Neural progenitor cell (in vitro differentiated cells): ENCODE measurements at regions not wholly inside any gene's neighbourhood (a gene's known extent, or its start where the extent isn't known, plus 50 kb on each side); places are given as distances from the start of the nearest gene placed in this dataset.

ENCODE experiments used
- DNase-seq: peaks from one replicate; pipeline ENCODE4 v3.0.0-alpha.2; 2016; ENCODE audit warnings: low spot score
- H2AFZ ChIP-seq: fragments of 200-600 bp; sonication (generic); replicated peaks from 2 replicates; pipeline ENCODE4 v1.6.1; 2016; ENCODE audit warnings: antibody characterized with exemption
- H3F3A ChIP-seq: fragments of 200-600 bp; sonication (generic); 2 replicates; pipeline ENCODE4 v1.6.1; 2016; ENCODE audit warnings: antibody characterized with exemption, low read depth
- H3K27ac ChIP-seq: fragments of 200-600 bp; sonication (generic); 2 replicates; pipeline ENCODE4 v1.5.1; 2016; ENCODE audit warnings: mild to moderate bottlenecking
- H3K27me3 ChIP-seq: fragments of 200-600 bp; sonication (generic); 2 replicates; pipeline ENCODE4 v1.6.1; 2016; ENCODE audit warnings: mild to moderate bottlenecking, moderate library complexity
- H3K36me3 ChIP-seq: fragments of 200-600 bp; sonication (generic); 2 replicates; pipeline ENCODE4 v1.5.1; 2016
- H3K4me1 ChIP-seq: fragments of 200-600 bp; sonication (generic); 2 replicates; pipeline ENCODE4 v1.6.1; 2016; ENCODE audit warnings: mixed run types
- H3K4me2 ChIP-seq: fragments of 200-600 bp; sonication (generic); 2 replicates; pipeline ENCODE4 v1.6.1; 2016
- H3K4me3 ChIP-seq: fragments of 200-600 bp; sonication (generic); 2 replicates; pipeline ENCODE4 v1.5.1; 2016
- H3K79me2 ChIP-seq: fragments of 200-600 bp; sonication (generic); 2 replicates; pipeline ENCODE4 v1.6.1; 2016; ENCODE audit warnings: low read depth
- H3K9ac ChIP-seq: fragments of 200-600 bp; sonication (generic); 2 replicates; pipeline ENCODE4 v1.6.1; 2016
- H3K9me3 ChIP-seq: fragments of 200-600 bp; sonication (generic); 2 replicates; pipeline ENCODE4 v1.5.1; 2016; ENCODE audit warnings: low read depth
- H4K20me1 ChIP-seq: fragments of 200-600 bp; sonication (generic); 2 replicates; pipeline ENCODE4 v1.6.1; 2016; ENCODE audit warnings: low read depth
- H3K27ac Mint-ChIP-seq: 3 replicates; pipeline ENCODE4 v1.8.0; 2021; ENCODE audit warnings: mixed read lengths
- H3K27me3 Mint-ChIP-seq: 2 replicates; pipeline ENCODE4 v1.8.0; 2022; ENCODE audit warnings: low read depth, mild to moderate bottlenecking, inconsistent platforms, moderate library complexity, mixed read lengths; ENCODE audit not compliant: insufficient read depth
- H3K36me3 Mint-ChIP-seq: 3 replicates; pipeline ENCODE4 v1.8.0; 2021; ENCODE audit warnings: mixed read lengths
- H3K4me1 Mint-ChIP-seq: 3 replicates; pipeline ENCODE4 v1.8.0; 2021; ENCODE audit warnings: mixed read lengths
- H3K4me3 Mint-ChIP-seq: 3 replicates; pipeline ENCODE4 v1.8.0; 2021; ENCODE audit warnings: mild to moderate bottlenecking, moderate library complexity, mixed read lengths
- H3K9me3 Mint-ChIP-seq: 3 replicates; pipeline ENCODE4 v1.8.0; 2020; ENCODE audit warnings: mixed read lengths
- EZH2 ChIP-seq: fragments of 200-600 bp; sonication (generic); IDR thresholded peaks from 2 replicates; pipeline ENCODE4 v1.6.1; 2017; ENCODE audit warnings: antibody characterized with exemption, mild to moderate bottlenecking, moderate library complexity
- EZH2phosphoT487 ChIP-seq: fragments of 200-600 bp; sonication (generic); IDR thresholded peaks from 2 replicates; pipeline ENCODE4 v1.6.1; 2017; ENCODE audit warnings: antibody characterized with exemption
- TF ChIP-seq, protein P1 (sequence below): fragments of 200-600 bp; sonication (generic); IDR thresholded peaks from 2 replicates; pipeline ENCODE4 v1.5.1; 2017; ENCODE audit warnings: antibody characterized with exemption, mild to moderate bottlenecking

DNA sequence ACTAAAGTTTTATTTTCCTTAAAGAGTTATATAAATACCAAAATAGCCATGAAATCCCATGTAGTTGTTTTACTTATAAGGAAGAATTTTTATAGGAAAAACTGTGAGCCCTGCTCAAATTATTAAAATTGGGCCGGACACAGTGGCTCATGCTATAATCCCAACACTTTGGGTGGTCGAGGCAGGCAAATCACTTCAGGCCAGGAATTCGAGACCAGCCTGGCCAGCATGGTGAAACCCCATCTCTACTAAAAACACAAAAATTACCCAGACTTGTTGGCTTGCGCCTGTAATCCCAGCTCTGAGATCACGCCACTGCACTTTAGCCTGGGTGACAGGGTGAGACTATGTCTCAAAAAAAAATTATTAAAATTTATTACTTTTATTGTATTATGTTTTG, 149.3 kb downstream of the MRPL39 start:
- no peaks in the 10 kb centered on the region for H3K27me3 Mint-ChIP-seq
- Histone ChIP-seq H2AFZ (no peak overlapping the region), H3K27ac (no peak overlapping the region)

DNA sequence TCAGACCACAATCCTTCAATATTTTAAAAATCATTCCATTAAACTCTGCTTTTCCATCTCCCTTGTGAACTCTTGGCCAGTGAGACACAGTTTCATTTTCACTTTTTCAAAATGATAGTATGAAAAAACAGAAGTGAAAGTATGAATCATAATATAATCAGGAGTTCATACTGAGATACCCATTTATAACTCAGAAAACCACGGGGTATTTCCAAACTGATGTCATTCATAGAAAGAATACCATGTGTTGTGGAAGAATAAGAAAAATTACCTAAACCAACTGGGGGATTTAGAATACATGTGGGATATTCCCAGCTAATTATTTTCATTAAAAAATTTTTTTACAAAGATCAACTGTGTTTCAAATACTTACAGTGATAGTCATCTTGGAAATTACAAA, 149.9 kb downstream of the MRPL39 start:
- Histone ChIP-seq H3K27ac (no peak overlapping the region), H3K4me2 (no peak overlapping the region)

More for the DNA sequence above, 149.3 kb downstream of the MRPL39 start:
- Mint-ChIP-seq H3K27ac (no peak overlapping the region), H3K36me3 (no peaks in the 10 kb centered on the region), H3K4me1 (no peaks in the 10 kb centered on the region), H3K9me3 (no peaks in the 10 kb centered on the region), H3K4me3 (no peak overlapping the region)
- TF ChIP-seq, protein P1, sequence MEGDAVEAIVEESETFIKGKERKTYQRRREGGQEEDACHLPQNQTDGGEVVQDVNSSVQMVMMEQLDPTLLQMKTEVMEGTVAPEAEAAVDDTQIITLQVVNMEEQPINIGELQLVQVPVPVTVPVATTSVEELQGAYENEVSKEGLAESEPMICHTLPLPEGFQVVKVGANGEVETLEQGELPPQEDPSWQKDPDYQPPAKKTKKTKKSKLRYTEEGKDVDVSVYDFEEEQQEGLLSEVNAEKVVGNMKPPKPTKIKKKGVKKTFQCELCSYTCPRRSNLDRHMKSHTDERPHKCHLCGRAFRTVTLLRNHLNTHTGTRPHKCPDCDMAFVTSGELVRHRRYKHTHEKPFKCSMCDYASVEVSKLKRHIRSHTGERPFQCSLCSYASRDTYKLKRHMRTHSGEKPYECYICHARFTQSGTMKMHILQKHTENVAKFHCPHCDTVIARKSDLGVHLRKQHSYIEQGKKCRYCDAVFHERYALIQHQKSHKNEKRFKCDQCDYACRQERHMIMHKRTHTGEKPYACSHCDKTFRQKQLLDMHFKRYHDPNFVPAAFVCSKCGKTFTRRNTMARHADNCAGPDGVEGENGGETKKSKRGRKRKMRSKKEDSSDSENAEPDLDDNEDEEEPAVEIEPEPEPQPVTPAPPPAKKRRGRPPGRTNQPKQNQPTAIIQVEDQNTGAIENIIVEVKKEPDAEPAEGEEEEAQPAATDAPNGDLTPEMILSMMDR = no peak
- TF ChIP-seq EZH2 (no peak), EZH2phosphoT487 (no peak)
- H3F3A ChIP-seq = no peaks in the 10 kb centered on the region
- no peak overlapping the region for H3K4me3 ChIP-seq
- H3K27me3 ChIP-seq = no peaks in the 10 kb centered on the region
- no peaks in the 10 kb centered on the region for H3K36me3 ChIP-seq
- H3K9me3 ChIP-seq = no peaks in the 10 kb centered on the region
- no peak overlapping the region for H3K4me2 ChIP-seq
- no peak overlapping the region for H3K9ac ChIP-seq
- no peak for DNase-seq
- no peaks in the 10 kb centered on the region for H3K79me2 ChIP-seq
- no peaks in the 10 kb centered on the region for H3K4me1 ChIP-seq
- no peaks in the 10 kb centered on the region for H4K20me1 ChIP-seq

DNA sequence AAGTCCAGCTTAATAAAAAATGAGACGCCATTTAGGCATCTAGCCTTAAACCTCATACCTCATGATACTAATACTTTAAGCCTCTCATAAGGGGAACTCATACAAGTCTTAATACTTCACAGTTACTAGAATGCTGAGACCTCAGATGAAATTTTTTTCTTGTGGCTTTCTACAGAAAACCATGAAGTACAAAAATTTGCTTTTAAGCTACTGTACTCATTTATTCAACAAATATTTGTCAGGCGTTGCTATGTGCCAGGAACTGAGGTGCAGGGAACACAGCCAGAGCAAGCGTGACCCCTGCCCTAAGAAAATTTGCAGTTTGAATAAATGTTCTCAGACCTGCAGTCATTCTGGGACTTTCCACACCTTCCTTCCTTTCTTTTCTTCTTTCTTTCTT, 150.6 kb downstream of the MRPL39 start:
- Histone ChIP-seq H2AFZ (no peak overlapping the region), H3K4me2 (no peak overlapping the region), H3K27me3 (no peaks in the 10 kb centered on the region), H3F3A (no peaks in the 10 kb centered on the region), H3K36me3 (no peaks in the 10 kb centered on the region), H3K9me3 (no peaks in the 10 kb centered on the region), H3K4me1 (no peaks in the 10 kb centered on the region), H3K4me3 (no peak overlapping the region), H3K79me2 (no peaks in the 10 kb centered on the region), H3K27ac (no peak overlapping the region), H3K9ac (no peak overlapping the region), H4K20me1 (no peaks in the 10 kb centered on the region)
- Mint-ChIP-seq H3K36me3 (no peaks in the 10 kb centered on the region), H3K27me3 (no peaks in the 10 kb centered on the region), H3K27ac (no peak overlapping the region), H3K4me3 (no peak overlapping the region), H3K9me3 (no peaks in the 10 kb centered on the region), H3K4me1 (no peaks in the 10 kb centered on the region)
- TF ChIP-seq, protein P1 = no peak
- no peak for TF ChIP-seq EZH2phosphoT487
- TF ChIP-seq EZH2 = no peak
- no peak for DNase-seq

More for the DNA sequence above, 149.9 kb downstream of the MRPL39 start:
- H4K20me1 ChIP-seq = no peaks in the 10 kb centered on the region
- H3K36me3 Mint-ChIP-seq = no peaks in the 10 kb centered on the region
- no peaks in the 10 kb centered on the region for H3K27me3 ChIP-seq
- H3K4me1 Mint-ChIP-seq = no peaks in the 10 kb centered on the region
- no peaks in the 10 kb centered on the region for H3K36me3 ChIP-seq
- H3K9me3 ChIP-seq = no peaks in the 10 kb centered on the region
- no peak overlapping the region for H3K4me3 ChIP-seq
- H3K27ac Mint-ChIP-seq = no peak overlapping the region
- no peak overlapping the region for H3K4me3 Mint-ChIP-seq
- no peaks in the 10 kb centered on the region for H3F3A ChIP-seq
- DNase-seq = no peak
- no peaks in the 10 kb centered on the region for H3K4me1 ChIP-seq
- TF ChIP-seq EZH2 (no peak), EZH2phosphoT487 (no peak)
- TF ChIP-seq, protein P1 = no peak
- no peaks in the 10 kb centered on the region for H3K9me3 Mint-ChIP-seq
- no peaks in the 10 kb centered on the region for H3K79me2 ChIP-seq
- no peak overlapping the region for H3K9ac ChIP-seq
- H2AFZ ChIP-seq = no peak overlapping the region
- no peaks in the 10 kb centered on the region for H3K27me3 Mint-ChIP-seq

GRCh38 chr21:25453524-25453923, 153.8 kb downstream of the MRPL39 start:
- Histone ChIP-seq H3K79me2 (no peaks in the 10 kb centered on the region), H4K20me1 (no peaks in the 10 kb centered on the region), H2AFZ (no peak overlapping the region), H3K4me1 (no peaks in the 10 kb centered on the region), H3K4me3 (no peak overlapping the region), H3K36me3 (no peaks in the 10 kb centered on the region), H3K9me3 (no peaks in the 10 kb centered on the region), H3F3A (no peaks in the 10 kb centered on the region), H3K4me2 (no peak overlapping the region), H3K27ac (no peak overlapping the region), H3K27me3 (no peaks in the 10 kb centered on the region), H3K9ac (no peak overlapping the region)
- TF ChIP-seq EZH2phosphoT487 (no peak), EZH2 (no peak)
- TF ChIP-seq, protein P1 = no peak
- Mint-ChIP-seq H3K27me3 (no peaks in the 10 kb centered on the region), H3K4me3 (no peak overlapping the region), H3K36me3 (no peaks in the 10 kb centered on the region), H3K9me3 (peaks cover 6% of the 10 kb centered on the region), H3K27ac (no peak overlapping the region), H3K4me1 (no peaks in the 10 kb centered on the region)
- no peak for DNase-seq
